Neutrophil (primary cell): ENCODE measurements at regions not wholly inside any gene's neighbourhood (a gene's known extent, or its start where the extent isn't known, plus 50 kb on each side); places are given as distances from the start of the nearest gene placed in this dataset.

ENCODE experiments used
- H3K27ac ChIP-seq: fragments of 200-600 bp; sonication (generic); 2 replicates; pipeline ENCODE4 v1.5.1; 2016; ENCODE audit warnings: mild to moderate bottlenecking, moderate library complexity
- H3K27me3 ChIP-seq: fragments of 200-600 bp; sonication (generic); 2 replicates; pipeline ENCODE4 v1.6.0; 2016; ENCODE audit warnings: mild to moderate bottlenecking
- H3K36me3 ChIP-seq: fragments of 200-600 bp; sonication (generic); 2 replicates; pipeline ENCODE4 v1.5.1; 2017
- H3K4me1 ChIP-seq, 2 experiments: fragments of 200-600 bp in 1 of 2; sonication (generic) in 1 of 2; 1 replicate in 1 of 2; 2 replicates in 1 of 2; pipeline versions ENCODE4 v1.5.1 to v1.6.1; 2013 to 2016; ENCODE audit warnings: low read depth in 1 of 2, low read length in 1 of 2, mild to moderate bottlenecking in 1 of 2, moderate library complexity in 1 of 2; ENCODE audit not compliant: control insufficient read depth in 1 of 2, insufficient read depth in 1 of 2
- H3K4me3 ChIP-seq, 2 experiments: fragments of 200-600 bp in 1 of 2; sonication (generic) in 1 of 2; 1 replicate in 1 of 2; 2 replicates in 1 of 2; pipeline ENCODE4 v1.5.1; 2013 to 2016; ENCODE audit warnings: low read depth in 1 of 2, low read length in 1 of 2, mild to moderate bottlenecking in 1 of 2, moderate library complexity in 1 of 2
- H3K9me3 ChIP-seq: fragments of 200-600 bp; sonication (generic); 2 replicates; pipeline ENCODE4 v1.5.1; 2016
- CTCF ChIP-seq: fragments of 200-600 bp; sonication (generic); IDR thresholded peaks from 2 replicates; pipeline ENCODE4 v1.5.1; 2016; ENCODE audit warnings: antibody characterized with exemption

GRCh38 chr1:10857687-10858086 is 61.2 kb upstream of the CASZ1 start:
- no peak for TF ChIP-seq CTCF
- Histone ChIP-seq H3K4me3 (no peak overlapping the region), H3K27ac (no peak overlapping the region), H3K27me3 (peaks cover 31% of the 10 kb centered on the region), H3K4me1 (no peaks in the 10 kb centered on the region), H3K9me3 (no peaks in the 10 kb centered on the region), H3K36me3 (no peaks in the 10 kb centered on the region)

- Histone ChIP-seq H3K27me3 (peaks cover 56% of the 10 kb centered on the region), H3K36me3 (no peaks in the 10 kb centered on the region), H3K27ac (no peak overlapping the region), H3K4me1 (no peaks in the 10 kb centered on the region), H3K4me3 (no peak overlapping the region), H3K9me3 (no peaks in the 10 kb centered on the region)
- no peak for TF ChIP-seq CTCF
These were observed 63.8 kb upstream of the CASZ1 start for GRCh38 chr1:10860218-10860617.

- no peak for TF ChIP-seq CTCF
- Histone ChIP-seq H3K9me3 (no peaks in the 10 kb centered on the region), H3K36me3 (no peaks in the 10 kb centered on the region), H3K4me3 (no peak overlapping the region), H3K4me1 (no peaks in the 10 kb centered on the region), H3K27ac (no peak overlapping the region), H3K27me3 (peaks cover 61% of the 10 kb centered on the region)
These were observed 64.2 kb upstream of the CASZ1 start for GRCh38 chr1:10860682-10861081.

GRCh38 chr1:10861822-10862221 is 65.4 kb upstream of the CASZ1 start:
- no peak for TF ChIP-seq CTCF
- Histone ChIP-seq H3K27ac (no peak overlapping the region), H3K9me3 (no peaks in the 10 kb centered on the region), H3K4me3 (no peak overlapping the region), H3K36me3 (no peaks in the 10 kb centered on the region), H3K4me1 (peaks cover 0 to 2% of the 10 kb centered on the region in 2 experiments), H3K27me3 (peaks cover 72% of the 10 kb centered on the region)

DNA sequence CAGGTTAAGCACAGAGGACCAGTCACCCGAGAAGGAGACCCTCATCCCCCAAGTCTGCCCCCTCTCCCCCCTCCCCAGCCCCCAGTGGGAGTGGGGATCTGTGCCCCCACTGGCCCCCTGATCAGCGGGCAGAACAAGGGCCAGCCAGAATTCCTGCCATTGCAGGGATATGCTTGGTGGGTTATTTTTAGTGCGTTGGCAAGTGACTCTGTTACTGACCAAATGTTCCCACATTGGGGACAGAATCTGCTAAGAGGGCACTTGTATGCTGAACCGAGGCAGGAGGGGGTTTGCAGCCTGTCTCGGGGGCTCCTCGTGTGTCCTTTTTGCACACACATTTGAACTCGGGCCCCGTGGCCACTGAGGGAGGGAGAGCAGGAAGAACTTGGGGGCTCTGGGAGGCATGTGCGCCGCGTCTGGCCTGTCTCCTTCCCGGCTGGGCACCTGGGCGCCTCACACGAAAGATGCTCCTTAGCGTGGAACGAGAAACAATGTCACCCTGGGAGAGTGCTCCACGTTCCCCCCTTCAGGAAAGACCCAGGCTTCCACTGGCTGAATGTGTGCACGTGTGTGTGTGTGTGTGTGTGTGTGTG is 66.4 kb upstream of the CASZ1 start:
- Histone ChIP-seq H3K4me1 (peaks cover 0 to 7% of the 10 kb centered on the region in 2 experiments), H3K4me3 (no peak overlapping the region), H3K27me3 (peaks cover 82% of the 10 kb centered on the region), H3K36me3 (no peaks in the 10 kb centered on the region), H3K27ac (no peak overlapping the region), H3K9me3 (no peaks in the 10 kb centered on the region)
- TF ChIP-seq CTCF: no peak

DNA sequence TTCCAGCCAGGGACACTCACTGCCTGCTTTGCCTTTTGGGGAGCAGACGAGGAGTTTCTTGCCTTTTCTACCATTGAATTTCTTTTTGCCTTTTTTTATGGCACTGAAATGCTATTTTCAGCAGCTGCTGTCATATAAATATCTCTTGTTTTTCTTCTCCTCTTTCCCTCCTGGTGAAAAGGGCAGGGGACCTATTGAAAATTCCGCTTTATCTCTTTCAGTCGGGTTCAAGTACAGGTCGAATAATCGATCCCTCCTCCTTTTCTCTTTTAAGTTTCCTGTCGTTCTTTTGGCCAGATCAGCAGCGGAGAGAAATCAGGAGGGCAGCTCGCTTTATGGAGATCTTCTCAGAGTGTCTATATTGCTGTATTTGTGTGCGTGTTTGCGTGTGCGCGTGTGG is 67.4 kb upstream of the CASZ1 start:
- Histone ChIP-seq H3K27me3 (peaks cover 93% of the 10 kb centered on the region), H3K36me3 (no peaks in the 10 kb centered on the region), H3K4me1 (peaks cover 0 to 7% of the 10 kb centered on the region in 2 experiments), H3K9me3 (no peaks in the 10 kb centered on the region), H3K27ac (no peak overlapping the region), H3K4me3 (no peak overlapping the region)
- no peak for TF ChIP-seq CTCF
